ACC112 (cell line): ENCODE measurements at regions not wholly inside any gene's neighbourhood (a gene's known extent, or its start where the extent isn't known, plus 50 kb on each side); places are given as distances from the start of the nearest gene placed in this dataset.

Experiments used
- H2AFZ ChIP-seq: fragments of 200-600 bp; sonication (generic); one replicate; pipeline ENCODE4 v1.6.0; 2017; ENCODE audit warnings: antibody characterized with exemption, low read length; ENCODE audit not compliant: unreplicated experiment
- H3K27ac ChIP-seq: fragments of 200-600 bp; sonication (generic); 2 replicates; pipeline ENCODE4 v1.5.1; 2014; ENCODE audit warnings: low read depth, mild to moderate bottlenecking, antibody characterized with exemption, low read length, moderate library complexity
- H3K27me3 ChIP-seq: fragments of 200-600 bp; sonication (generic); 2 replicates; pipeline ENCODE4 v1.6.1; 2014; ENCODE audit warnings: mild to moderate bottlenecking, antibody characterized with exemption, low read length, moderate library complexity, mixed read lengths; ENCODE audit not compliant: insufficient read depth
- H3K36me3 ChIP-seq: fragments of 200-600 bp; sonication (generic); 2 replicates; pipeline ENCODE4 v1.6.1; 2016; ENCODE audit warnings: mild to moderate bottlenecking, antibody characterized with exemption, low read length, moderate library complexity, mixed read lengths; ENCODE audit not compliant: insufficient read depth
- H3K4me1 ChIP-seq: fragments of 200-600 bp; sonication (generic); one replicate; pipeline ENCODE4 v1.6.1; 2016; ENCODE audit warnings: low read length, mixed read lengths; ENCODE audit not compliant: insufficient read depth, unreplicated experiment, control insufficient read depth
- H3K4me3 ChIP-seq: fragments of 200-600 bp; sonication (generic); 2 replicates; pipeline ENCODE4 v1.5.1; 2014; ENCODE audit warnings: mild to moderate bottlenecking, low read depth, low read length
- H3K79me2 ChIP-seq: fragments of 200-600 bp; sonication (generic); one replicate; pipeline ENCODE4 v1.6.0; 2016; ENCODE audit warnings: low read length; ENCODE audit not compliant: control insufficient read depth, unreplicated experiment, insufficient read depth

- Histone ChIP-seq H3K4me1 (no peaks in the 10 kb centered on the region), H3K36me3 (no peaks in the 10 kb centered on the region), H3K4me3 (no peak overlapping the region), H2AFZ (no peak overlapping the region), H3K27me3 (peaks cover 21% of the 10 kb centered on the region), H3K27ac (no peak overlapping the region), H3K79me2 (no peaks in the 10 kb centered on the region)
Observed at GRCh38 chr17:5745111-5745813, 161.0 kb upstream of the NLRP1 start.

- Histone ChIP-seq H3K27ac (no peak overlapping the region), H3K36me3 (no peaks in the 10 kb centered on the region), H3K27me3 (peaks cover 8% of the 10 kb centered on the region), H2AFZ (no peak overlapping the region), H3K79me2 (no peaks in the 10 kb centered on the region), H3K4me3 (no peak overlapping the region), H3K4me1 (no peaks in the 10 kb centered on the region)
Observed at GRCh38 chr17:5747276-5747675, 163.0 kb upstream of the NLRP1 start.

- Histone ChIP-seq H3K27ac (no peak overlapping the region), H3K4me3 (no peak overlapping the region), H3K4me1 (no peaks in the 10 kb centered on the region), H2AFZ (no peak overlapping the region), H3K27me3 (0 out of 2 replicates have a peak, but pooled peaks cover 2% of the 10 kb centered on the region), H3K36me3 (no peaks in the 10 kb centered on the region), H3K79me2 (no peaks in the 10 kb centered on the region)
Observed at GRCh38 chr17:5747964-5748363, 163.7 kb upstream of the NLRP1 start.

GRCh38 chr17:5753421-5753820, 169.1 kb upstream of the NLRP1 start:
- peaks cover 7% of the 10 kb centered on the region; the same call in 1 of the 2 replicates for H3K27me3 ChIP-seq
- no peak overlapping the region for H3K4me3 ChIP-seq
- H3K79me2 ChIP-seq = no peaks in the 10 kb centered on the region
- no peak overlapping the region for H2AFZ ChIP-seq
- no peak overlapping the region for H3K27ac ChIP-seq
- H3K36me3 ChIP-seq = no peaks in the 10 kb centered on the region
- H3K4me1 ChIP-seq = no peaks in the 10 kb centered on the region

GRCh38 chr17:5757314-5757907, 173.1 kb upstream of the NLRP1 start:
- no peaks in the 10 kb centered on the region for H3K79me2 ChIP-seq
- peaks cover 9% of the 10 kb centered on the region for H3K27me3 ChIP-seq
- H3K27ac ChIP-seq = no peak overlapping the region
- no peak overlapping the region for H2AFZ ChIP-seq
- H3K36me3 ChIP-seq = no peaks in the 10 kb centered on the region
- no peaks in the 10 kb centered on the region for H3K4me1 ChIP-seq
- no peak overlapping the region for H3K4me3 ChIP-seq

GRCh38 chr17:5758651-5759050, 174.3 kb upstream of the NLRP1 start:
- H3K4me1 ChIP-seq = no peaks in the 10 kb centered on the region
- H3K36me3 ChIP-seq = no peaks in the 10 kb centered on the region
- no peak overlapping the region for H3K27ac ChIP-seq
- H2AFZ ChIP-seq = no peak overlapping the region
- no peaks in the 10 kb centered on the region for H3K79me2 ChIP-seq
- no peak overlapping the region for H3K4me3 ChIP-seq
- H3K27me3 ChIP-seq = peaks cover 22% of the 10 kb centered on the region

- no peaks in the 10 kb centered on the region for H3K79me2 ChIP-seq
- H3K27me3 ChIP-seq = peaks cover 25% of the 10 kb centered on the region
- no peaks in the 10 kb centered on the region for H3K36me3 ChIP-seq
- H3K4me3 ChIP-seq = no peak overlapping the region
- H3K4me1 ChIP-seq = no peaks in the 10 kb centered on the region
- H2AFZ ChIP-seq = no peak overlapping the region
- no peak overlapping the region for H3K27ac ChIP-seq
Observed at GRCh38 chr17:5759501-5759925, 175.2 kb upstream of the NLRP1 start.

- Histone ChIP-seq H2AFZ (no peak overlapping the region), H3K36me3 (no peaks in the 10 kb centered on the region), H3K27ac (no peak overlapping the region), H3K4me3 (no peak overlapping the region), H3K27me3 (peaks cover 46% of the 10 kb centered on the region), H3K79me2 (no peaks in the 10 kb centered on the region), H3K4me1 (no peaks in the 10 kb centered on the region)
Observed at GRCh38 chr17:5762191-5762590, 177.9 kb upstream of the NLRP1 start.

- H3K27ac ChIP-seq = no peak overlapping the region
- peaks cover 56% of the 10 kb centered on the region for H3K27me3 ChIP-seq
- H2AFZ ChIP-seq = no peak overlapping the region
- H3K79me2 ChIP-seq = no peaks in the 10 kb centered on the region
- H3K4me3 ChIP-seq = no peak overlapping the region
- H3K4me1 ChIP-seq = no peaks in the 10 kb centered on the region
- no peaks in the 10 kb centered on the region for H3K36me3 ChIP-seq
Observed at GRCh38 chr17:5763595-5764306, 179.4 kb upstream of the NLRP1 start.

GRCh38 chr17:5769593-5770354, 185.5 kb upstream of the NLRP1 start:
- no peaks in the 10 kb centered on the region for H3K4me1 ChIP-seq
- H3K79me2 ChIP-seq = no peaks in the 10 kb centered on the region
- H3K36me3 ChIP-seq = no peaks in the 10 kb centered on the region
- H3K27ac ChIP-seq = no peak overlapping the region
- H2AFZ ChIP-seq = no peak overlapping the region
- no peak overlapping the region for H3K4me3 ChIP-seq
- H3K27me3 ChIP-seq = peaks cover 65% of the 10 kb centered on the region
